ENCODE measurements at regions not wholly inside any gene's neighbourhood (a gene's known extent, or its start where the extent isn't known, plus 50 kb on each side); places are given as distances from the start of the nearest gene placed in this dataset.

- DNase-seq = no peak
These were observed 116.4 kb downstream of the GDAP2 start for GRCh38 chr1:117812869-117813511.
